B cell (primary cell): ENCODE measurements at regions not wholly inside any gene's neighbourhood (a gene's known extent, or its start where the extent isn't known, plus 50 kb on each side); places are given as distances from the start of the nearest gene placed in this dataset.

Experiments used
- ATAC-seq: fragments of 200-7000 bp; cut with Tn5 transposase; one replicate; pipeline ENCODE4 v1.10.0; 2021; ENCODE audit warnings: low read depth, mild to moderate bottlenecking, moderate number of reproducible peaks, moderate library complexity
- CTCF ChIA-PET: fragments of 350-600 bp; sonication (Branson Sonifier 250); formaldehyde crosslinking; loops from one replicate; lab custom pipeline; 2021; ENCODE audit warnings: antibody characterized with exemption, inconsistent platforms; lab: Charles Lee
- POLR2A ChIA-PET: fragments of 350-600 bp; sonication (Branson Sonifier 250); formaldehyde crosslinking; loops from one replicate; lab custom pipeline; 2021; ENCODE audit warnings: antibody characterized with exemption; lab: Charles Lee
- DNase-seq: peaks from one replicate; pipeline ENCODE4 v3.0.0; 2013
- H2AFZ ChIP-seq: 2 replicates; pipeline ENCODE4 v1.6.1; 2012; ENCODE audit warnings: mild to moderate bottlenecking, low read depth, low read length; ENCODE audit not compliant: insufficient read depth, poor library complexity, severe bottlenecking
- H3K27ac ChIP-seq, 2 donors: 1 replicate in 1 of 2; 2 replicates in 1 of 2; pipeline ENCODE4 v1.5.1; 2012 to 2013; ENCODE audit warnings: low read length in 2 of 2, mild to moderate bottlenecking in 2 of 2, moderate library complexity in 1 of 2
- H3K27me3 ChIP-seq, 4 experiments: fragments of 200-600 bp in 1 of 4; sonication (generic) in 1 of 4; replicated peaks in 1 of 4; 1 replicate in 2 of 4; 2 replicates in 2 of 4; pipeline versions ENCODE4 v1.6.1 to v1.7.0; 2013 to 2016; ENCODE audit warnings: low read length in 3 of 4, mild to moderate bottlenecking in 2 of 4, mixed read lengths in 1 of 4, moderate library complexity in 1 of 4; ENCODE audit not compliant: insufficient read depth in 4 of 4, control insufficient read depth in 3 of 4; ENCODE audit errors: control extremely low read depth in 1 of 4
- H3K36me3 ChIP-seq, 2 experiments: replicated peaks in 1 of 2; 1 replicate in 1 of 2; 2 replicates in 1 of 2; pipeline versions ENCODE4 v1.6.1 to v1.7.1; 2013; ENCODE audit warnings: low read length in 1 of 2; ENCODE audit not compliant: insufficient read depth in 2 of 2, control insufficient read depth in 1 of 2; ENCODE audit errors: control extremely low read depth in 1 of 2, extremely low read depth in 1 of 2
- H3K4me1 ChIP-seq, 2 donors: fragments of 200-600 bp in 1 of 2; sonication (generic) in 1 of 2; 1 replicate in 1 of 2; 2 replicates in 1 of 2; pipeline versions ENCODE4 v1.5.1 to v1.6.1; 2013 to 2017; ENCODE audit warnings: low read length in 2 of 2; ENCODE audit not compliant: control insufficient read depth in 2 of 2, insufficient read depth in 2 of 2
- H3K4me2 ChIP-seq: replicated peaks from 2 replicates; pipeline ENCODE3; 2012; ENCODE audit warnings: mild to moderate bottlenecking, low read depth, low read length; ENCODE audit not compliant: poor library complexity, severe bottlenecking
- H3K4me3 ChIP-seq, 5 experiments: fragments of 200-600 bp in 1 of 5; sonication (generic) in 1 of 5; 1 replicate in 3 of 5; 2 replicates in 2 of 5; pipeline versions ENCODE4 v1.5.1 to v1.7.0; 2011 to 2016; ENCODE audit warnings: low read length in 4 of 5, mild to moderate bottlenecking in 4 of 5, low read depth in 2 of 5, control low read depth in 1 of 5, moderate library complexity in 1 of 5; ENCODE audit not compliant: insufficient read depth in 1 of 5; ENCODE audit errors: control extremely low read depth in 1 of 5, extremely low read depth in 1 of 5
- H3K79me2 ChIP-seq: fragments of 200-600 bp; sonication (generic); one replicate; pipeline ENCODE4 v1.6.0; 2016; ENCODE audit warnings: low read length; ENCODE audit not compliant: control insufficient read depth, insufficient read depth
- H3K9ac ChIP-seq: fragments of 200-600 bp; sonication (generic); 2 replicates; pipeline ENCODE4 v1.6.1; 2017; ENCODE audit warnings: mild to moderate bottlenecking, low read length, moderate library complexity
- H3K9me3 ChIP-seq, 3 donors: one replicate each; pipeline versions ENCODE4 v1.6.1 to v1.7.1; 2013; ENCODE audit warnings: low read length in 2 of 3; ENCODE audit not compliant: control insufficient read depth in 2 of 3, insufficient read depth in 1 of 3; ENCODE audit errors: control extremely low read depth in 1 of 3
- H4K20me1 ChIP-seq: 2 replicates; pipeline ENCODE4 v1.6.0; 2012; ENCODE audit warnings: mild to moderate bottlenecking, low read length; ENCODE audit not compliant: insufficient read depth, control insufficient read depth, poor library complexity, severe bottlenecking
- H3K27ac Mint-ChIP-seq: one replicate; pipeline ENCODE4 v1.8.0; 2021; ENCODE audit warnings: mixed read lengths
- H3K27me3 Mint-ChIP-seq: one replicate; pipeline ENCODE4 v1.8.0; 2021; ENCODE audit warnings: mixed read lengths
- H3K4me1 Mint-ChIP-seq: one replicate; pipeline ENCODE4 v1.8.0; 2021; ENCODE audit warnings: mixed read lengths
- H3K4me3 Mint-ChIP-seq: one replicate; pipeline ENCODE4 v1.8.0; 2021; ENCODE audit warnings: mixed read lengths
- H3K9me3 Mint-ChIP-seq: one replicate; pipeline ENCODE4 v1.8.0; 2022; ENCODE audit warnings: mixed read lengths; ENCODE audit not compliant: insufficient read depth
- CTCF ChIP-seq: fragments of 200-600 bp; IDR thresholded peaks from one replicate; pipeline ENCODE4 v1.8.0; 2022; ENCODE audit warnings: antibody characterized with exemption, mild to moderate bottlenecking
- EZH2 ChIP-seq: IDR thresholded peaks from 2 replicates; pipeline ENCODE4 v1.6.1; 2012; ENCODE audit warnings: borderline replicate concordance, low read depth, mild to moderate bottlenecking, moderate library complexity, low read length; ENCODE audit not compliant: insufficient read depth, poor library complexity, severe bottlenecking
- WGBS: methylation state at CpG from one replicate; pipeline ENCODE4 v1.1.5; 2013; ENCODE audit warnings: missing lambda C conversion rate; ENCODE audit not compliant: insufficient coverage; 5-methylcytosine and 5-hydroxymethylcytosine counted together
- intact Hi-C: fragments of 100-400 bp; cut with micrococcal nuclease; formaldehyde crosslinking; loops from one replicate; pipeline ENCODE4 v1.10.0; 2022

GRCh38 chr7:155211761-155212160 lies 85.9 kb upstream of the INSIG1 start:
- H3K9ac ChIP-seq: no peak overlapping the region
- no peak for ATAC-seq
- WGBS: 87% methylated on average over 4 of the region's 4 CpGs
- peaks cover 3% of the 10 kb centered on the region in 2 donors for H3K4me1 ChIP-seq
- intact Hi-C loops: no loop called here
- Mint-ChIP-seq H3K9me3 (no peaks in the 10 kb centered on the region), H3K27ac (no peak overlapping the region), H3K27me3 (no peaks in the 10 kb centered on the region), H3K4me3 (no peak overlapping the region), H3K4me1 (peaks cover 3% of the 10 kb centered on the region)
- no peak for TF ChIP-seq CTCF
- no peak for TF ChIP-seq EZH2
- H3K27ac ChIP-seq: no peak overlapping the region
- no peaks in the 10 kb centered on the region for H4K20me1 ChIP-seq
- H3K36me3 ChIP-seq: no peaks in the 10 kb centered on the region
- ChIA-PET POLR2A (no interaction called here), CTCF (interaction anchor here (1.8 kb wide), 1 partner anchor 133 kb away, joined by 4 read pairs; no protein-coding TSS in a partner anchor)
- H3K79me2 ChIP-seq: no peaks in the 10 kb centered on the region
- no peak overlapping the region for H2AFZ ChIP-seq
- H3K27me3 ChIP-seq: no peaks in the 10 kb centered on the region
- H3K9me3 ChIP-seq: no peaks in the 10 kb centered on the region
- DNase-seq: no peak
- no peak overlapping the region for H3K4me3 ChIP-seq
- no peak overlapping the region for H3K4me2 ChIP-seq

- no peaks in the 10 kb centered on the region for H3K36me3 ChIP-seq
- H3K4me2 ChIP-seq: no peak overlapping the region
- no peak overlapping the region for H3K9ac ChIP-seq
- H3K4me3 Mint-ChIP-seq: no peak overlapping the region
- H3K27me3 Mint-ChIP-seq: no peaks in the 10 kb centered on the region
- H3K9me3 Mint-ChIP-seq: no peaks in the 10 kb centered on the region
- H2AFZ ChIP-seq: no peak overlapping the region
- H3K9me3 ChIP-seq: no peaks in the 10 kb centered on the region
- ATAC-seq (no peak), DNase-seq (no peak)
- no peaks in the 10 kb centered on the region for H3K4me1 Mint-ChIP-seq
- TF ChIP-seq CTCF (no peak), EZH2 (no peak)
- no peaks in the 10 kb centered on the region for H4K20me1 ChIP-seq
- no peak overlapping the region for H3K27ac Mint-ChIP-seq
- CTCF ChIA-PET: no interaction called here
- WGBS: 92% methylated on average over 12 of the region's 15 CpGs
- H3K79me2 ChIP-seq: no peaks in the 10 kb centered on the region
- H3K4me1 ChIP-seq: no peaks in the 10 kb centered on the region
- no peak overlapping the region for H3K4me3 ChIP-seq
- H3K27me3 ChIP-seq: no peaks in the 10 kb centered on the region
- POLR2A ChIA-PET: no interaction called here
- intact Hi-C loops: no loop called here
- no peak overlapping the region for H3K27ac ChIP-seq
These were observed 85.2 kb upstream of the INSIG1 start for GRCh38 chr7:155212301-155213015.
